Endothelial cell (in vitro differentiated cells): ENCODE measurements at regions not wholly inside any gene's neighbourhood (a gene's known extent, or its start where the extent isn't known, plus 50 kb on each side); places are given as distances from the start of the nearest gene placed in this dataset.

Source experiments
- DNase-seq: peaks from one replicate; pipeline ENCODE4 v3.0.0; 2021; ENCODE audit warnings: low spot score
- H3K27ac Mint-ChIP-seq: one replicate; pipeline ENCODE4 v1.8.0; 2021; ENCODE audit warnings: mixed read lengths, inconsistent platforms; ENCODE audit not compliant: unreplicated experiment
- H3K27me3 Mint-ChIP-seq: one replicate; pipeline ENCODE4 v1.8.0; 2021; ENCODE audit warnings: mild to moderate bottlenecking, moderate library complexity, mixed read lengths, inconsistent platforms; ENCODE audit not compliant: unreplicated experiment
- H3K36me3 Mint-ChIP-seq: one replicate; pipeline ENCODE4 v1.8.0; 2021; ENCODE audit warnings: mild to moderate bottlenecking, low read depth, mixed read lengths, inconsistent platforms; ENCODE audit not compliant: unreplicated experiment
- H3K4me1 Mint-ChIP-seq: one replicate; pipeline ENCODE4 v1.8.0; 2021; ENCODE audit warnings: mild to moderate bottlenecking, mixed read lengths, inconsistent platforms; ENCODE audit not compliant: unreplicated experiment
- H3K4me3 Mint-ChIP-seq: one replicate; pipeline ENCODE4 v1.8.0; 2021; ENCODE audit warnings: mild to moderate bottlenecking, mixed read lengths, inconsistent platforms; ENCODE audit not compliant: unreplicated experiment
- H3K9me3 Mint-ChIP-seq: one replicate; pipeline ENCODE4 v1.8.0; 2021; ENCODE audit warnings: mixed read lengths, inconsistent platforms; ENCODE audit not compliant: unreplicated experiment
- CTCF ChIP-seq: fragments of 200-600 bp; sonication (generic); IDR thresholded peaks from one replicate; pipeline ENCODE4 v1.5.0; 2021; ENCODE audit warnings: antibody characterized with exemption; ENCODE audit not compliant: unreplicated experiment

- TF ChIP-seq CTCF, result no peak
These were observed 202.7 kb downstream of the LRRN1 start for GRCh38 chr3:4001976-4002375.

GRCh38 chr3:4006288-4006687 lies 207.1 kb downstream of the LRRN1 start:
- Mint-ChIP-seq H3K36me3 (no peaks in the 10 kb centered on the region), H3K27me3 (peaks cover 3% of the 10 kb centered on the region), H3K4me1 (no peaks in the 10 kb centered on the region), H3K4me3 (no peak overlapping the region), H3K9me3 (no peaks in the 10 kb centered on the region), H3K27ac (no peak overlapping the region)
- no peak for TF ChIP-seq CTCF
- no peak for DNase-seq

More at GRCh38 chr3:4001976-4002375, 202.7 kb downstream of the LRRN1 start:
- no peak for DNase-seq
- Mint-ChIP-seq H3K36me3 (no peaks in the 10 kb centered on the region), H3K27me3 (no peaks in the 10 kb centered on the region), H3K9me3 (no peaks in the 10 kb centered on the region), H3K27ac (no peak overlapping the region), H3K4me1 (no peaks in the 10 kb centered on the region), H3K4me3 (no peak overlapping the region)

GRCh38 chr3:4008205-4008604 lies 209.0 kb downstream of the LRRN1 start:
- no peak overlapping the region for H3K4me3 Mint-ChIP-seq
- H3K4me1 Mint-ChIP-seq, result no peaks in the 10 kb centered on the region
- H3K27ac Mint-ChIP-seq, result no peak overlapping the region
- no peaks in the 10 kb centered on the region for H3K9me3 Mint-ChIP-seq
- DNase-seq, result no peak
- no peaks in the 10 kb centered on the region for H3K36me3 Mint-ChIP-seq
- H3K27me3 Mint-ChIP-seq, result peaks cover 3% of the 10 kb centered on the region
- no peak for TF ChIP-seq CTCF

GRCh38 chr3:4011166-4011565 lies 211.9 kb downstream of the LRRN1 start:
- Mint-ChIP-seq H3K36me3 (no peaks in the 10 kb centered on the region), H3K9me3 (no peaks in the 10 kb centered on the region)

GRCh38 chr3:4015426-4015825 lies 216.2 kb downstream of the LRRN1 start:
- Mint-ChIP-seq H3K27me3 (no peaks in the 10 kb centered on the region), H3K4me3 (no peak overlapping the region), H3K27ac (no peak overlapping the region), H3K9me3 (no peaks in the 10 kb centered on the region), H3K36me3 (no peaks in the 10 kb centered on the region), H3K4me1 (no peaks in the 10 kb centered on the region)
- DNase-seq, result no peak
- TF ChIP-seq CTCF, result no peak

More at GRCh38 chr3:4011166-4011565, 211.9 kb downstream of the LRRN1 start:
- no peak for TF ChIP-seq CTCF
- Mint-ChIP-seq H3K4me1 (no peaks in the 10 kb centered on the region), H3K27ac (no peak overlapping the region), H3K4me3 (no peak overlapping the region), H3K27me3 (peaks cover 3% of the 10 kb centered on the region)
- no peak for DNase-seq
